ENCODE measurements at regions not wholly inside any gene's neighbourhood (a gene's known extent, or its start where the extent isn't known, plus 50 kb on each side); places are given as distances from the start of the nearest gene placed in this dataset.

DNA sequence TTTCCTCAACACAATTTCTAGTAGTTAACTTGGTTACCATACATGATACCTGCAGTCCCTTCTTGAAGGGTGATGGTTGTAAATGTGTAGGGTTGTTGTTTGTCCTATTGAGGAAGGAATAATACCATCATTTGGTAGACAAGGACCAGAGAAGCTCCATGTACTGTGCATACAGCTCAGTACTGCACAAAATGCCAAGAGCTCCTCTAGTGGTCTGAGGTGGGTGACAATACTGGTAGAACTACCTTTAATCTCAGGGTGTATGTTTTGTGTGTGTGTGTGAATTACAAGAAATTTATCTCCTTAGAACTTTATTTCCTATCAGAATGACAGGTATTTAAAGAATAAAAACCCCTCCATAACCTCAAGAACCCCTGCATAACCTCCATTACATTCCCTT is 575.3 kb downstream of the TMTC2 start:
- TF ChIP-seq, protein P1, sequence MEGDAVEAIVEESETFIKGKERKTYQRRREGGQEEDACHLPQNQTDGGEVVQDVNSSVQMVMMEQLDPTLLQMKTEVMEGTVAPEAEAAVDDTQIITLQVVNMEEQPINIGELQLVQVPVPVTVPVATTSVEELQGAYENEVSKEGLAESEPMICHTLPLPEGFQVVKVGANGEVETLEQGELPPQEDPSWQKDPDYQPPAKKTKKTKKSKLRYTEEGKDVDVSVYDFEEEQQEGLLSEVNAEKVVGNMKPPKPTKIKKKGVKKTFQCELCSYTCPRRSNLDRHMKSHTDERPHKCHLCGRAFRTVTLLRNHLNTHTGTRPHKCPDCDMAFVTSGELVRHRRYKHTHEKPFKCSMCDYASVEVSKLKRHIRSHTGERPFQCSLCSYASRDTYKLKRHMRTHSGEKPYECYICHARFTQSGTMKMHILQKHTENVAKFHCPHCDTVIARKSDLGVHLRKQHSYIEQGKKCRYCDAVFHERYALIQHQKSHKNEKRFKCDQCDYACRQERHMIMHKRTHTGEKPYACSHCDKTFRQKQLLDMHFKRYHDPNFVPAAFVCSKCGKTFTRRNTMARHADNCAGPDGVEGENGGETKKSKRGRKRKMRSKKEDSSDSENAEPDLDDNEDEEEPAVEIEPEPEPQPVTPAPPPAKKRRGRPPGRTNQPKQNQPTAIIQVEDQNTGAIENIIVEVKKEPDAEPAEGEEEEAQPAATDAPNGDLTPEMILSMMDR (IDR thresholded peaks at IDR 0.05): no peak
- no peak for TF ChIP-seq POLR2A (IDR thresholded peaks at IDR 0.05)
